ENCODE measurements at regions not wholly inside any gene's neighbourhood (a gene's known extent, or its start where the extent isn't known, plus 50 kb on each side); places are given as distances from the start of the nearest gene placed in this dataset.

- no peaks in the 10 kb centered on the region for H3F3A ChIP-seq (ENCODE audit: insufficient read depth, low read length, poor library complexity, severe bottlenecking)
These were observed 443.8 kb downstream of the CMPK2 start for GRCh38 chr2:6421888-6422287.

GRCh38 chr2:6423157-6423556, 442.6 kb downstream of the CMPK2 start:
- H3K4me2 ChIP-seq (ENCODE audit: low read length), result no peak overlapping the region
- H3K9ac ChIP-seq (ENCODE audit: low read length), result no peak overlapping the region
- no peaks in the 10 kb centered on the region for H3K36me3 ChIP-seq (ENCODE audit: insufficient read depth, low read length)
- H2AFZ ChIP-seq (ENCODE audit: low read depth, low read length), result no peak overlapping the region
- H4K20me1 ChIP-seq (ENCODE audit: insufficient read depth), result no peaks in the 10 kb centered on the region
- H3K27me3 ChIP-seq (ENCODE audit: insufficient read depth, low read depth, low read length), result no peaks in the 10 kb centered on the region
- TF ChIP-seq EZH2 (IDR thresholded peaks at IDR 0.05; ENCODE audit: borderline replicate concordance, insufficient read depth, low read length, poor library complexity, severe bottlenecking), result no peak
- TF ChIP-seq EP300 (conservative IDR thresholded peaks at IDR 0.05; ENCODE audit: poor library complexity, severe bottlenecking), result no peak
- TF ChIP-seq RAD21 (conservative IDR thresholded peaks at IDR 0.05), result no peak
- TF ChIP-seq SMC3 (conservative IDR thresholded peaks at IDR 0.05; ENCODE audit: poor library complexity), result no peak
- no peak for TF ChIP-seq MXI1 (conservative IDR thresholded peaks at IDR 0.05; ENCODE audit: poor library complexity, severe bottlenecking)
- no peak for TF ChIP-seq TAF1 (IDR thresholded peaks at IDR 0.05; ENCODE audit: low read depth)
- H3K9me2 ChIP-seq (ENCODE audit: insufficient read depth, low read length), result no peaks in the 10 kb centered on the region
- peak overlapping the region; percentile 83 for H3K27ac ChIP-seq (ENCODE audit: low read length)
- H3K4me3 ChIP-seq (ENCODE audit: low read length), result no peak overlapping the region
- no peaks in the 10 kb centered on the region for H3F3A ChIP-seq (ENCODE audit: insufficient read depth, low read length, poor library complexity, severe bottlenecking)
- H3K79me2 ChIP-seq (replicated peaks; ENCODE audit: insufficient read depth, low read length), result no peaks in the 10 kb centered on the region
- no peaks in the 10 kb centered on the region for H3K9me3 ChIP-seq (ENCODE audit: low read length)

More at GRCh38 chr2:6421888-6422287, 443.8 kb downstream of the CMPK2 start:
- Histone ChIP-seq H3K9me3 (ENCODE audit: low read length) (no peaks in the 10 kb centered on the region), H4K20me1 (ENCODE audit: insufficient read depth) (no peaks in the 10 kb centered on the region), H3K79me2 (replicated peaks; ENCODE audit: insufficient read depth, low read length) (no peaks in the 10 kb centered on the region), H3K27me3 (ENCODE audit: insufficient read depth, low read depth, low read length) (no peaks in the 10 kb centered on the region), H3K4me3 (ENCODE audit: low read length) (peak overlapping the region; percentile 32), H3K27ac (ENCODE audit: low read length) (peak overlapping the region; percentile 83), H3K4me2 (ENCODE audit: low read length) (peak overlapping the region; percentile 31), H2AFZ (ENCODE audit: low read depth, low read length) (no peak overlapping the region), H3K9me2 (ENCODE audit: insufficient read depth, low read length) (no peaks in the 10 kb centered on the region), H3K36me3 (ENCODE audit: insufficient read depth, low read length) (no peaks in the 10 kb centered on the region), H3K9ac (ENCODE audit: low read length) (peak overlapping the region; percentile 48)
- peak; percentile 97 for TF ChIP-seq REST (IDR thresholded peaks at IDR 0.05; ENCODE audit: borderline replicate concordance)
- TF ChIP-seq CTCF (IDR thresholded peaks at IDR 0.05; ENCODE audit: poor library complexity, severe bottlenecking), result no peak
- peak; percentile 40 for TF ChIP-seq SMC3 (conservative IDR thresholded peaks at IDR 0.05; ENCODE audit: poor library complexity)
- TF ChIP-seq RAD21 (conservative IDR thresholded peaks at IDR 0.05), result peak; percentile 34
- no peak for TF ChIP-seq TAF1 (IDR thresholded peaks at IDR 0.05; ENCODE audit: low read depth)
- no peak for TF ChIP-seq EP300 (conservative IDR thresholded peaks at IDR 0.05; ENCODE audit: poor library complexity, severe bottlenecking)
- TF ChIP-seq EZH2 (IDR thresholded peaks at IDR 0.05; ENCODE audit: borderline replicate concordance, insufficient read depth, low read length, poor library complexity, severe bottlenecking), result no peak
- TF ChIP-seq MXI1 (conservative IDR thresholded peaks at IDR 0.05; ENCODE audit: poor library complexity, severe bottlenecking), result no peak
- TF ChIP-seq POLR2AphosphoS5 (IDR thresholded peaks at IDR 0.05), result peak; percentile 54

Measured in neural cell (in vitro differentiated cells).